ENCODE measurements at regions not wholly inside any gene's neighbourhood (a gene's known extent, or its start where the extent isn't known, plus 50 kb on each side); places are given as distances from the start of the nearest gene placed in this dataset.

DNA sequence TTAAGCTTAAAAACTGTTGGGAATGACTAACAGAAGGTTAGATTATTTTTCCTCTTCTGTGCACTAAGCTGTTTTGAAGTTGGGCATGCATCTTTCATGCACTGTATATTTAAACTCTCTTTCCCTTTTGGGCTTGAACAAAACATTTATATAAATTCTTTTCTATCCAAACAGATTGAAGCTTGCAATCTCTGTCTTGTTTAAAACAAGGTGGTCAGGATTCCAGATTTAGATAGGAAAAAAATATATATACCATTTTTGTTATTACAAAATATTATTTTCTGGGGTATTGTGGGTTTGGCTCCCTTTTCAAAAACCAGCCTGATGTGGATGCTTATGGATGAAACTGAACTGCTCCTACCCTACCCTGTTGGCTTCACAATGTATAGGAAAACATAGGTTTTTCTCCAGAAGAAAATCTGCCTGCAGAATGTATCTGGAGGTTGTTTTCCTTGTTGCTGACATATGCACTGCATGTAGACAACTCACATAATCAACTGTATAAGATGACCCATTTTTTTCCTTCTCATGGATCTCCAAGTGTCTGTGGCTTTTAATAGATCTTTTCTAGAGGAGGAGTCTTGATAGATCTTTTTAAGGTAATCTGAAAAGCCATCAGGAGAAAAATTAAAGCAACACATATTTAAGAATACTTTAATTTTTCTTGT, 146.3 kb downstream of the PRL start:
- TF ChIP-seq CTCF (IDR thresholded peaks at IDR 0.05; ENCODE audit: low read length) (no peak), EZH2 (IDR thresholded peaks at IDR 0.05; ENCODE audit: borderline replicate concordance, low read length) (no peak)

All from OCI-LY1 (cell line).